Stimulated activated CD8-positive, alpha-beta memory T cell treated with anti-CD3 and anti-CD28 coated beads, Interleukin-15, amount 100 ng/mL, for 4 hours (primary cell): ENCODE measurements at regions not wholly inside any gene's neighbourhood (a gene's known extent, or its start where the extent isn't known, plus 50 kb on each side); places are given as distances from the start of the nearest gene placed in this dataset.

Experiments used
- DNase-seq, 2 donors: peaks; one replicate each; pipeline ENCODE4 v3.0.0-alpha.2; 2020; ENCODE audit warnings: low read depth in 2 of 2

DNA sequence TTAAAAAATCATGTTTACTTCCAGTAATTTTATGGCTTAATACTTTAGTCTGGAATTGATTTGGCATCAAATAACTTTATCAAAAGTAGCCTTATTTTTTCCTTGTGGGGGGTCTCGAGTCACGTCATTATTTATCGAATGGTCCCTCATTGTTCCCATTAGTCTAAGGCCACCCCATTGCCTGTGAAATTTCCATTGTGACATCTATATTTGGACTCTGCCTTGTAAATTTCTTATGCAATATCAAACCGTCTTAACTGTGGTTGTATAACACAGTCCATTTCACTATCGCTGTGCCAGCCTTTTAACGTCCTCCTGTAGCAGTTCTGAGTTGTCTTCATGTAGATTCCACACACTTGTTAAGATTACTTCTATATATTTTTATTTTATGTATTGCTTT is 103.9 kb upstream of the RET start:
- no peak for DNase-seq

DNA sequence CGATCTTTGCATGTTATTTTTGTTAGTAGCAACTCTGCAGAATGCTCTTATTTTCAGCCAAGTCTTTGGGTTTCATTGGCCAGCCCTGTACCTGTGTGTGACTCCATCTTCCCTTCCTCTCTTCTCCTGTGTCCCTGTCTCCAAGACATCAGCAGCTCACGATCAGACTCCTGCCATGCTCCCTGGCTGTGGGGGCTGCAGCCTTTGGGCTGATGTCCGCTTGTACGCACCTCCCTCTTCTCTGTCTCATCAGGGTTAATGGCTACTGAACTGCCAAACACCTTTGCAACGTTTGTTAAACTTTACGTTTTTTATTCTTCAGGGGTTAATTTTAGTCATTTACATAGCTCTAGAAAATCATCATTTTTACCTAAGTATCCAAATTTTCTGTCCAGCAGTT is 103.5 kb upstream of the RET start:
- no peak for DNase-seq

- DNase-seq = no peak
Observed at GRCh38 chr10:42973870-42974692, 102.8 kb upstream of the RET start.

DNA sequence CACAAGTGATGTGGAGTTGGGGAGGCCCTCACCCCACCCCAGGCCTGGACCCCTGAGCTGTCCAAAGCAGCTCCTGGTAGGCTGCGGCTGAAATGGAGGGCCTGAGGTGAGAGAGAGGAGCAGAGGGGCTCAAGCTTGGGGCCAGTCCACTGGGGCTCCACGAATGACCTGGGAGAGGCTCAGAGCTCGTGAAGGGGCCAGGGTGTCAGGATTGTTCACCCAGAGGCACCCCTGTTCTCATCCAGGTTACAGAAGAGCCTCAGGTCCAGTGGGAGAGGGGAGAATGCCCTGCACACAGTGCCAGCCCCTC is 102.2 kb upstream of the RET start:
- DNase-seq = no peak

GRCh38 chr10:42975005-42975493 is 101.8 kb upstream of the RET start:
- DNase-seq = no peak

DNA sequence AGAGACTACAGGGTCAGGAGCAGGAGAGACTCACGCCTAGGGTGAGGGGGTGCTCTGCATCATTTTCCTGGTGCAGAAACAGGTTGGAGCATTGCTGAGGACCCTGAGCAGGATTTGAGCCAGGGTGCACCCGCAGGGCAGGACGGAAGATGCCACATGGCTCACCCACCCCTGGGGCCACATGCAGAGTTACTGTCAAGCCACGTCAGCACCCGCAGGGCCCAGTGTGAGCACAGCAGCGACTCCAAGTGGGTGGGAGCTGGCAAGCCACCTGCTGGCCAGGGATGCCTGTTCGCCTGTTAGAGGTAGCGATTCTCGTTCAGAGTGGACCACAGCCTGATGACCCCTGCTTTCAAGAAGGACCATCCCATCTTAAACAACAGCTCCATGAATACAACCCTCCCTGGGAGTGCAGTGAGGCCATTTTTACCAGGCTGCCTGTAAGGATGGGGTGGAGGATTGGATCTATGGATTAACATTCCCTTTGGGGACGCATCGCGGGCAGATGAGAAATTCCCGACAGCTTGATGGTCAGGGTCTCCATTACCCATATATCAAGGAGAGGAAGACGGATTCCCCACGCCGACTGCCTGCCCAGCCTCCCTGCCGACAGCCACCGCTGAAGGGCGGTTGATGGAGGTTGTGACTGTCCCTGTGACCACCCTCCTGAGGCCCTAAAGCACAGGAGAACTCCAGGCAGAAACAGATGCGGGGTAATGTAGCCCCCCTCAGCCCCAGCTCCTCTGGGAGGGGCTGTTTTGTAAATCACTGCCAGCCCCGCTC is 101.1 kb upstream of the RET start:
- no peak for DNase-seq

DNA sequence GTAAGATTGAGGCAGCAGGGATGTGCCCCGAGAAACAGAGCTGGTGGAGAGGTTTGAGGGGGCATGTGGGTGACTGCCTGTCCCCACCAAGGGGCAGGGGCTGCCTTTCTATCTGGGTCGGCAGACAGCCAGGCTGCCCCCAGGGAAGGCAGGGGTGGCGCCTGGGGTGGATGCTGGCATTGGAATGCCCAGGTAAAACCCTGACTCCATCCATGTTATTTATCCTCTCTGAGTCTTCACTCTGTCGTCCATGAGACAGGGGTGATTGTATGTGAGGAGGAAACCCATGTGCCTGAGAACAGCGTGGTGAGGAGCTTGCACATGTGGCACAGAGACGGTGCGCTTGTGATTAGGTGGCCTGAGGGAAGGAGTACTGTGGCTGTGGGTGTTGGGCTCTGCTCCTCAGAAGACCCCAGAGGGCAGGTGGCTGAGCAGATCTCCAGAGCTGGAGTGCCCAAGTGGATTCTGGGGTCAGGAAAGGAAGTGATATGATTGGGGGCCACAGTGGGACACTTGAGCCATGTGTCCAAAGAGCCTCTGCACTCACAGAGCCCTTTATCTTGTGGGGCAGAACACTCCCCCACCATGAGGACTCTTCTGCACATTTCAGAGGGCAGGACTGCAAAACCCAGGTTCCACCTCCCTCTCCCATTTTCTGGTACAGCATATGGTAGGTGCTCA is 100.4 kb upstream of the RET start:
- no peak for DNase-seq

GRCh38 chr10:42977032-42977416 is 99.8 kb upstream of the RET start:
- DNase-seq = no peak

- DNase-seq = no peak
Observed at GRCh38 chr10:42979181-42979580, 97.7 kb upstream of the RET start.

- no peak for DNase-seq
Observed at GRCh38 chr10:42979721-42980467, 97.0 kb upstream of the RET start.

- DNase-seq = no peak
Observed at GRCh38 chr10:42980553-42981357, 96.1 kb upstream of the RET start.

DNA sequence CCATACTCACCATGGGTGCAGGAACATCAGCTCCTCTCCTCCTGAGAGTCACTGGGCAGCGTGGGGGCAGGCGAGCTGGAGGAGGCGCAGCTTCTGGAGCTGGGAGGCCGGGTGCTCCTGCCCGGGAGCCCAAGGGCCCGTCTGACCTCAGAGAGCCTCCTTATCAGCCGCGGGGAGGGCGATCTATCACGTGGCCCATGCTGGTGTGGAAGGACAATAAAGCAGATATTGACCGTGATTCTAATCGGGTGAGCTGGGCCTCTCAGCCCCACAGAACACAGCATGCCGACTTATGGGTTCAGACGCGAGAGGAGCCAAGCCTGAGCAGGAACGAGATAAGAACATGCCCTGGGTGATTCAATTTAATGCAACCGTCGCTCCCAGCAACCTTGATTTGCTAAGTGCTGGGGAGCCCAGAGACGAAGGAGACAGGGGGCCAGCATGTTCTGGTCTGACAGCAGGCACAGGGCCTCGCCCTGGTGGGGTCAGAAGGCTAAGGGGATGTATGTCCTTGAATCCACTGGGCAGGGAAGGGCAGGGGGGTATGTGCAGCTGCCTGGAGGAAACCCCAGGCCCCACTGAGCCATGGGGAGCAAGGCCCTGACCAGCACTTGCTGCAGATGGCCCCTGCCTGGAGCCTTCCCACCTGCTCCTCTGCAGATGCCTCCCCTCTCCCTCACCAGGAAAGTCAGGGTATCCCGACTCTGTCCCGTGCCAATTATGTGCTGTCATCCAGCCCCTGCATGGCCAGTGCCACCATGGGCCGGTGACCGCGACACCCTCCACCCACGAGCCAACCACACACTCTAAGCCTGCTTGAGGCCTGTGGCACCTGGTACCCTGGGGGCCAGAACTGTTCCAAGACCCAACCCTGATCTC is 95.3 kb upstream of the RET start:
- DNase-seq = no peak

- DNase-seq = no peak
Observed at GRCh38 chr10:42982891-42983506, 93.9 kb upstream of the RET start.

DNA sequence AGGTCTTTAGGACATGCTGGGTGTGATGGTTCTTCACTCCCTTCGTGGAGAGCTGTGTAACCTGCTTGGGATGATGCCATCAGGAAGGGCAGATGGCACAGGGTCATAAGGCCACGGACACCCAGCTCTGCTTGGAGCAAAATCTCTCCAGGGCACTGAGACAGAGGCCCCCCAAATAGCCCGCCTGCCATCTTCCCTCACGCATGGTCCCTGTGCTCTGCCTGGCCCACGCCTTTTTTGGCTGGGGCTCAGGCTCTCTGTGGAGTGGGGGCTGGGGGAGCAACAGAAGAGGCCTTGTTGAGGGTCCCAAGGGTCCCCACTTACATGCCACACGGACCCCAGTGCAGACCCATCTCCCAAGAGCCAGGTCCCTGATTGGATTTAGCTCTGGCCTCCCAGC is 93.3 kb upstream of the RET start:
- no peak for DNase-seq

DNA sequence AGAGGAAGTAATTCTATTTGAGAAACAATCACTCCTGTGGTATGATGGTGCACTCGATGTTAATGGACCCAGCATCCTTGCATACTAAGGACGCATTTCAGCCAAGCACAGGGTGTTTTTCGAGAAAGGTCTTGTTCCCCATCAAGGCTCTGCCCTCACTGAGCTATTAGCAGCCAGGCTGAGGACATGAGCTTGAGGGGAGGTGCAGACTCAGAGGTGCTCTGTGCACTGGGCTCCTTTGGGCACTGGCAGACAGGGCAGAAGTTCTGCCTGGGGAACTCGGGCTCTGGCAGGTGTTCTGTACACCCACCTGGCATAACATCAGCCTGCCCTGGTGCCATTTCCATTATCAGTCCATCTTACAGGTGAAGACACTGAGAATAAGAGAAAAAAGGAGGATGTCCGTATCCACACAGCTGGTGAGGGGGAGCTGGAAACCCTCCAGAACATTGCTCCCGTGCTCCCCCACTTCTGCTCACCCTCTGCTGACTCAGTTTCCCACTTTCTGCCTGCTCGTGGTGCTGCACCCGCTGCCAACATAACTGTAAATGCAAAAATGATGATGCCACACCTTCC is 92.7 kb upstream of the RET start:
- DNase-seq = no peak

GRCh38 chr10:42984761-42985325 is 92.0 kb upstream of the RET start:
- DNase-seq = no peak

DNA sequence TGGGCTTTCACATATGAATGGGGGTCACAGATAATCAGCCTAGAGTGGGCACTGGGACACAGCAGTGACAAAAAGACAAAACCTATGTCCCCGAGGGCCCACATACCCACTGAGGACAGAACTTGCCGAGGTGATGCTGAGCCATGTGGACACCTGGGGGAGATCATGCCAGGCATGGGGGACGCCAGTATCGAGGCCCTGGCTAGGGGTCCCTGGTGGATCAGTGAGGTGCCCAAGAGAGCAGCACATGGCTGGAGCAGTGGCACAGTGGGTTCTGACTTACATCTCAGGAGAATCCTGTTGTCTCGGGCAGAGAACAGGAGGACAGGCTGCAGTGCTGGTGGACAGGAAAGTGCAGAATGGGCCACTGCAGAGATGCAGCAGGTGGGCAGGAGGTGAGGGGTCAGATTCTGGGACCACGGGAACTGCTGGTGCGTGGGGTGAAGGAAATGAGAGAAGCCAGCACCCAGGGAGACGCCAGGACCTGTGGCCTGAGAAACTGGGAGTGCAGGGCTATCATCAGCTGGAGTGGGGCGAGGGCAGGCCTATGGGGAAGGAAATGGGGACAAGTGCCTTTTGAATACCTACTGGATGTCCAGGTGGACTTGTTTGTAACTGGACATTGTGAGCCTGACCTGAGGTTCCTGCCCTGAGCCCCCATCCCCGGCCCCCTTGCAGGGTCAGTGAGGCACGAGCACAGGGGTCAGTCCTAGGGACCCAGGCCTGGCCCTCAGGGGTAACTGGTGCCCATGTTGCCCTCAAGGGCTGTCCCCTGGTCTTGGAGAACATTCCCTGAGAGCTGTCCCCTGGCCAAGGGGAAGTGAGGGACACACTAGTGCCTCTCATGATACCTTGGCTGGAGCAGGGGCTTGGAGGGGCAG is 91.2 kb upstream of the RET start:
- DNase-seq = no peak

- no peak for DNase-seq
Observed at GRCh38 chr10:42986633-42987032, 90.2 kb upstream of the RET start.
